ENCODE measurements at regions not wholly inside any gene's neighbourhood (a gene's known extent, or its start where the extent isn't known, plus 50 kb on each side); places are given as distances from the start of the nearest gene placed in this dataset.

DNA sequence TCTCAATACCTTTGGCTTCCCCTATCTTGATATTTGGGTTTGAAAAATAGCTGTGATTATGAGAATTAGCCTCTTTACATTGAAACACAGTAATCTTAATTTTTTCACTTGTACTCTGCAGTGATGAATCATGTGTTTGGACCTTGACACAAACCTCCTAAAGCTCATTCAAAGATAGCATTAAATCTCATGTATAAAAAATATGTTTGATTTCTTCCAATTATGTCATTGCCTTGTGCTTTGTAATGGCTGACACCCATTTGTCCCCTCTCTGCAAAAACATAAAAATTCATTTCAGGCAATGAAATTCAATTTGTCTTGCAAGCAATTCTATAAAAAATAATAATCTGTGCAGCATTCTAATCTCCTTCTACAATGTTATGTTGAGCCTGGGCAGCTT lies 422.4 kb upstream of the BOD1L1 start:
- no peak overlapping the region for H3K27ac Mint-ChIP-seq

DNA sequence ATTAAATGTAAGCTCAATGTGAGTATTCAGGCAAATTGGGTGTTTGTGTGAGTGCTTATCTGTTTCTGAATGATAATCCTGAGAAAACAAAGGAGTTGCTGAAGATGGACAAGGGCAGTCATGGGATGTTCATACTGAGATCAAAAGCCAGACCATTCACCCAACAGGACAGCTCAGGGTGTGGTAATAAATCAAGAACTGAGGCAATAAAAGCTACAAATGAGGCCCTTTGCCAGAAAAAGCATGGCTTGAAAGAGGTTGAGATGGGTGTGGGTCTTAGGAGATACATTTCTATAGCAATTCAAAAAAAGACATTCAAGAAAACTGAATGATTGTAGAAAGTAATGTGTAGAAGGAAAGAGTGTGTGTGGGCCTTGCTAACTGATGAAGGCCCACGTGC lies 425.8 kb upstream of the BOD1L1 start:
- Mint-ChIP-seq H3K9me3 (no peaks in the 10 kb centered on the region), H3K4me3 (no peak overlapping the region), H3K27ac (no peak overlapping the region), H3K36me3 (ENCODE audit: low read depth) (no peaks in the 10 kb centered on the region), H3K4me1 (no peaks in the 10 kb centered on the region), H3K27me3 (no peaks in the 10 kb centered on the region)
- TF ChIP-seq, protein P1, sequence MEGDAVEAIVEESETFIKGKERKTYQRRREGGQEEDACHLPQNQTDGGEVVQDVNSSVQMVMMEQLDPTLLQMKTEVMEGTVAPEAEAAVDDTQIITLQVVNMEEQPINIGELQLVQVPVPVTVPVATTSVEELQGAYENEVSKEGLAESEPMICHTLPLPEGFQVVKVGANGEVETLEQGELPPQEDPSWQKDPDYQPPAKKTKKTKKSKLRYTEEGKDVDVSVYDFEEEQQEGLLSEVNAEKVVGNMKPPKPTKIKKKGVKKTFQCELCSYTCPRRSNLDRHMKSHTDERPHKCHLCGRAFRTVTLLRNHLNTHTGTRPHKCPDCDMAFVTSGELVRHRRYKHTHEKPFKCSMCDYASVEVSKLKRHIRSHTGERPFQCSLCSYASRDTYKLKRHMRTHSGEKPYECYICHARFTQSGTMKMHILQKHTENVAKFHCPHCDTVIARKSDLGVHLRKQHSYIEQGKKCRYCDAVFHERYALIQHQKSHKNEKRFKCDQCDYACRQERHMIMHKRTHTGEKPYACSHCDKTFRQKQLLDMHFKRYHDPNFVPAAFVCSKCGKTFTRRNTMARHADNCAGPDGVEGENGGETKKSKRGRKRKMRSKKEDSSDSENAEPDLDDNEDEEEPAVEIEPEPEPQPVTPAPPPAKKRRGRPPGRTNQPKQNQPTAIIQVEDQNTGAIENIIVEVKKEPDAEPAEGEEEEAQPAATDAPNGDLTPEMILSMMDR (IDR thresholded peaks at IDR 0.05) = no peak
- ATAC-seq (ENCODE audit: low read depth) (no peak), DNase-seq (no peak)
- ChIA-PET POLR2A (no interaction called here), CTCF (no interaction called here)
- intact Hi-C loops (cut with micrococcal nuclease) = no loop called here

More for the DNA sequence above, 422.4 kb upstream of the BOD1L1 start:
- ATAC-seq (ENCODE audit: low read depth) = no peak
- no peak for DNase-seq
- Mint-ChIP-seq H3K9me3 (no peaks in the 10 kb centered on the region), H3K4me1 (no peaks in the 10 kb centered on the region), H3K36me3 (ENCODE audit: low read depth) (no peaks in the 10 kb centered on the region), H3K27me3 (no peaks in the 10 kb centered on the region), H3K4me3 (no peak overlapping the region)
- intact Hi-C loops (cut with micrococcal nuclease) = no loop called here
- CTCF ChIA-PET = no interaction called here
- POLR2A ChIA-PET = no interaction called here
- TF ChIP-seq, protein P1 (IDR thresholded peaks at IDR 0.05) = no peak

DNA sequence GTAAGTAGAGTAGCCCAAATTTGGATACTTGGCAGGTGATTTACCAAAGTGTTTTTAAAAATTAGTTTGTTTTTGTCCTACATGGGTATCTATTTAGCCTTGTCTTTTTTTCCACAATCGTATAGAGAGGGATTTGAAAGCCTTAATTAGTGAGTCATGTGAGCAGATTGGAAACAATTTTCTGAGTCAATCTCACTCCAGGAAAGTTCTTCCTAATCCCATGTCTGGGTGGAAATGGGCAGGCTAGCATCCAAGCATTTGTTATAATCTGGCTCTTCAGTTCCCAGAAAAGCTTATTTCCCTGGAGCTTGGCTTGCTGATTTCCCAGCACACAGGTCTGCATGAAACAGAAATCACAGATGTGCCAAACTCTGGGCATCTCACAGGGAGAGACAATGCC lies 426.9 kb upstream of the BOD1L1 start:
- ATAC-seq (ENCODE audit: low read depth) (no peak), DNase-seq (no peak)
- H3K9me3 Mint-ChIP-seq = no peaks in the 10 kb centered on the region
- no peaks in the 10 kb centered on the region for H3K27me3 Mint-ChIP-seq
- TF ChIP-seq, protein P1 (IDR thresholded peaks at IDR 0.05) = no peak
- H3K36me3 Mint-ChIP-seq (ENCODE audit: low read depth) = no peaks in the 10 kb centered on the region
- H3K4me3 Mint-ChIP-seq = no peak overlapping the region
- ChIA-PET POLR2A (interaction anchor here (0.7 kb wide), 1 partner anchor 41 kb away, joined by 3 read pairs; no protein-coding TSS in a partner anchor), CTCF (no interaction called here)
- intact Hi-C loops (cut with micrococcal nuclease) = no loop called here
- no peaks in the 10 kb centered on the region for H3K4me1 Mint-ChIP-seq
- no peak overlapping the region for H3K27ac Mint-ChIP-seq

DNA sequence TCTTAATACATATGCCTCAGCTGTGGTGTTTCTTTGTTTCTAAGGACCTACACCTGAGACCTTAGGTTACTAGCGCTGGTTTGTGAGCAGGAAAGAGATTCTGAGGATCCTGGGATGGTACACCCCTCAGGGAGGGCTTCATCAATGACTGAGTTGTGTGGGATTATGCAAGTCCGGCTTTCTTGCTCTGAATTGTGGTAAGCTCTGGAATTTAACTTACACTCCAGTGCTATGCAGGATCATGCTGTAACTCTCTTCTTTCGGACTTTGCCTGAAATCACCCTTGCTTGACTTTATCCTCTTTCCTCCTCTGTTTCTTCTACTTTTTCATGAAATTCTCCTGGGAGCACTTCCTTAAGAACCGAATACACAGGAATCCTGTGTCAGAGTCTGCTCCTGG lies 431.5 kb upstream of the BOD1L1 start:
- Mint-ChIP-seq H3K27me3 (no peaks in the 10 kb centered on the region), H3K36me3 (ENCODE audit: low read depth) (no peaks in the 10 kb centered on the region), H3K27ac (no peak overlapping the region), H3K4me3 (no peak overlapping the region), H3K4me1 (no peaks in the 10 kb centered on the region), H3K9me3 (no peaks in the 10 kb centered on the region)
- DNase-seq (no peak), ATAC-seq (ENCODE audit: low read depth) (no peak)
- ChIA-PET CTCF (no interaction called here), POLR2A (no interaction called here)
- intact Hi-C loops (cut with micrococcal nuclease) = no loop called here
- TF ChIP-seq, protein P1 (IDR thresholded peaks at IDR 0.05) = no peak

DNA sequence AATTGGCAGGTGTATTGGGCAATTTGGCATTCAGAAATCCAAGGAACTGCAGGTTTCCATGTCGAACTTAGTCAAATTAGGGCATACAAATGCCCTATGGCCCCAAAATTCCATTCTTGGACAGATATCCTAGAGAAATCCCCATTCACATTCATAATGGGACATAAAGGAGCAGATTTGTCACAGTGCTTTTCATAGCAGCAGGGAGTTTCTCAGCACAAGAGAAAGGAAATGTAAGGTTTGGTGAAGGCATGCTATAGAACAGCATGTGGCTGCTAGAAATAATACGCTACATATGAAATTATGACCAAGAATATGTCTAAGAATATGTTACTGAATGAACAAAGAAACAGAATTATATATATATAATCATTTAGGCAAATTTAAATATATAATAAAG lies 437.5 kb upstream of the BOD1L1 start:
- ChIA-PET POLR2A (no interaction called here), CTCF (no interaction called here)
- no peaks in the 10 kb centered on the region for H3K9me3 Mint-ChIP-seq
- DNase-seq (no peak), ATAC-seq (ENCODE audit: low read depth) (no peak)
- H3K27ac Mint-ChIP-seq = no peak overlapping the region
- no peaks in the 10 kb centered on the region for H3K27me3 Mint-ChIP-seq
- intact Hi-C loops (cut with micrococcal nuclease) = no loop called here
- no peaks in the 10 kb centered on the region for H3K4me1 Mint-ChIP-seq
- TF ChIP-seq, protein P1 (IDR thresholded peaks at IDR 0.05) = no peak
- H3K4me3 Mint-ChIP-seq = no peak overlapping the region
- H3K36me3 Mint-ChIP-seq (ENCODE audit: low read depth) = no peaks in the 10 kb centered on the region

All from activated B cell treated with CpG ODN at 0.5 μM for 24 hours (primary cell).